ENCODE measurements at regions not wholly inside any gene's neighbourhood (a gene's known extent, or its start where the extent isn't known, plus 50 kb on each side); places are given as distances from the start of the nearest gene placed in this dataset.

- TF ChIP-seq CTCF (IDR thresholded peaks at IDR 0.05; ENCODE audit: insufficient read depth, low read length): no peak
- DNase-seq (ENCODE audit: low read depth): no peak
- no peak overlapping the region for H3K4me3 ChIP-seq (ENCODE audit: low read depth, low read length)
Measured at GRCh38 chr4:181307824-181308223, 935.4 kb upstream of the TENM3 start.

- no peak for TF ChIP-seq CTCF (IDR thresholded peaks at IDR 0.05; ENCODE audit: insufficient read depth, low read length)
- DNase-seq (ENCODE audit: low read depth): no peak
- H3K4me3 ChIP-seq (ENCODE audit: low read depth, low read length): no peak overlapping the region
Measured at GRCh38 chr4:181308476-181309312, 934.5 kb upstream of the TENM3 start.

GRCh38 chr4:181312066-181312465 is 931.1 kb upstream of the TENM3 start:
- no peak for DNase-seq (ENCODE audit: low read depth)
- TF ChIP-seq CTCF (IDR thresholded peaks at IDR 0.05; ENCODE audit: insufficient read depth, low read length): no peak
- H3K4me3 ChIP-seq (ENCODE audit: low read depth, low read length): no peak overlapping the region

- no peak for TF ChIP-seq CTCF (IDR thresholded peaks at IDR 0.05; ENCODE audit: insufficient read depth, low read length)
- no peak overlapping the region for H3K4me3 ChIP-seq (ENCODE audit: low read depth, low read length)
Measured at GRCh38 chr4:181319629-181320028, 923.6 kb upstream of the TENM3 start.

GRCh38 chr4:181323061-181323460 is 920.1 kb upstream of the TENM3 start:
- no peak overlapping the region for H3K4me3 ChIP-seq (ENCODE audit: low read depth, low read length)
- TF ChIP-seq CTCF (IDR thresholded peaks at IDR 0.05; ENCODE audit: insufficient read depth, low read length): no peak
- no peak for DNase-seq (ENCODE audit: low read depth)

More at GRCh38 chr4:181319629-181320028, 923.6 kb upstream of the TENM3 start:
- DNase-seq (ENCODE audit: low read depth): no peak

GRCh38 chr4:181330654-181331201 is 912.5 kb upstream of the TENM3 start:
- H3K4me3 ChIP-seq (ENCODE audit: low read depth, low read length): no peak overlapping the region
- DNase-seq (ENCODE audit: low read depth): no peak
- no peak for TF ChIP-seq CTCF (IDR thresholded peaks at IDR 0.05; ENCODE audit: insufficient read depth, low read length)
